HCT116 (cell line): ENCODE measurements at regions not wholly inside any gene's neighbourhood (a gene's known extent, or its start where the extent isn't known, plus 50 kb on each side); places are given as distances from the start of the nearest gene placed in this dataset.
A peak's percentile ranks its signal among the peaks of the same experiment; 100 is the strongest.

ENCODE experiments used
- ATAC-seq: fragments of 200-7000 bp; cut with Tn5 transposase; 2 replicates; pipeline ENCODE4 v1.9.1; 2020; ENCODE audit warnings: mild to moderate bottlenecking, moderate library complexity
- BruUV-seq: library from RNA; stranded (reverse); fragments of 400-500 nt; replicated peaks from 2 replicates; lab custom pipeline; 2021; lab: Mats Ljungman, UMichigan
- CTCF ChIA-PET: fragments of 300-600 bp; sonication (Branson Sonifier 250); formaldehyde crosslinking; loops from one replicate; lab custom pipeline; 2021; ENCODE audit warnings: antibody characterized with exemption; lab: Charles Lee
- POLR2A ChIA-PET: fragments of 300-600, 350-600 bp; sonication (Branson Sonifier 250); formaldehyde crosslinking; loops from one replicate; lab custom pipeline; 2021; ENCODE audit warnings: antibody characterized with exemption; lab: Charles Lee
- RAD21 ChIA-PET, 2 experiments: fragments of 300-600 bp; sonication (Branson Sonifier 250); formaldehyde crosslinking; loops; one replicate each; lab custom pipeline; 2023; ENCODE audit warnings: low total read pairs in 2 of 2; ENCODE audit not compliant: uncharacterized antibody in 2 of 2, unreplicated experiment in 2 of 2, low non-redundant PET in 1 of 2; lab: Charles Lee
- DNase-seq: peaks from one replicate; pipeline ENCODE4 v3.0.0-alpha.2; 2010; ENCODE audit warnings: low read depth, low spot score
- H2AFZ ChIP-seq: fragments of 200-600 bp; shearing (Covaris generic), sonication (generic); 2 replicates; pipeline ENCODE4 v1.6.1; 2017; ENCODE audit warnings: low read depth, mixed run types, mixed read lengths, antibody characterized with exemption, low read length; ENCODE audit not compliant: poor library complexity, severe bottlenecking
- H3K27ac ChIP-seq: 2 replicates; pipeline ENCODE4 v1.5.1; 2012; ENCODE audit warnings: low read depth, low read length
- H3K27me3 ChIP-seq: fragments of 200-600 bp; sonication (generic); 2 replicates; pipeline ENCODE4 v1.6.1; 2016; ENCODE audit warnings: mixed run types, low read length, mixed read lengths; ENCODE audit not compliant: insufficient read depth
- H3K36me3 ChIP-seq, 2 experiments: fragments of 200-500 bp in 1 of 2; fragments of 200-600 bp in 1 of 2; sonication (Bioruptor generic) in 1 of 2; sonication (generic) in 1 of 2; 2 replicates each; pipeline versions ENCODE4 v1.5.1 to v1.6.1; 2014 to 2016; ENCODE audit warnings: low read length in 2 of 2, inconsistent platforms in 1 of 2, mixed read lengths in 1 of 2, mixed run types in 1 of 2; ENCODE audit not compliant: insufficient read depth in 2 of 2, control insufficient read depth in 1 of 2
- H3K4me1 ChIP-seq, 2 experiments: fragments of 200-600 bp in 1 of 2; sonication (generic) in 1 of 2; 2 replicates each; pipeline versions ENCODE4 v1.5.1 to v1.6.1; 2012 to 2017; ENCODE audit warnings: low read length in 2 of 2, inconsistent platforms in 1 of 2, mild to moderate bottlenecking in 1 of 2, mixed read lengths in 1 of 2, mixed run types in 1 of 2, moderate library complexity in 1 of 2; ENCODE audit not compliant: insufficient read depth in 2 of 2, control insufficient read depth in 1 of 2
- H3K4me2 ChIP-seq: fragments of 200-600 bp; sonication (generic); 2 replicates; pipeline ENCODE4 v1.6.1; 2017; ENCODE audit warnings: mixed run types, low read length, mixed read lengths
- H3K4me3 ChIP-seq, 2 experiments: fragments of 200-600 bp in 1 of 2; sonication (generic) in 1 of 2; replicated peaks in 1 of 2; 2 replicates each; pipeline ENCODE4 v1.5.1; 2011 to 2016; ENCODE audit warnings: low read length in 2 of 2, control low read depth in 1 of 2, low read depth in 1 of 2, mild to moderate bottlenecking in 1 of 2, mixed read lengths in 1 of 2, mixed run types in 1 of 2
- H3K79me2 ChIP-seq: fragments of 200-600 bp; sonication (generic); 2 replicates; pipeline ENCODE4 v1.6.1; 2017; ENCODE audit warnings: mild to moderate bottlenecking, mixed run types, low read length, moderate library complexity, mixed read lengths; ENCODE audit not compliant: insufficient read depth
- H3K9ac ChIP-seq: fragments of 200-600 bp; sonication (generic); 2 replicates; pipeline ENCODE4 v1.6.1; 2016; ENCODE audit warnings: low read length, mixed read lengths
- H3K9me2 ChIP-seq: fragments of 200-600 bp; sonication (generic), shearing (Covaris generic); 2 replicates; pipeline ENCODE4 v1.6.1; 2017; ENCODE audit warnings: mixed run types, mild to moderate bottlenecking, moderate library complexity; ENCODE audit not compliant: insufficient read depth
- H3K9me3 ChIP-seq, 2 experiments: fragments of 200-500 bp in 1 of 2; fragments of 200-600 bp in 1 of 2; sonication (Bioruptor generic) in 1 of 2; sonication (generic) in 1 of 2; 2 replicates each; pipeline ENCODE4 v1.6.1; 2014 to 2017; ENCODE audit warnings: low read length in 2 of 2, mixed read lengths in 2 of 2, inconsistent platforms in 1 of 2, low read depth in 1 of 2, mild to moderate bottlenecking in 1 of 2, mixed run types in 1 of 2, moderate library complexity in 1 of 2; ENCODE audit not compliant: control insufficient read depth in 1 of 2, insufficient read depth in 1 of 2
- H4K20me1 ChIP-seq: fragments of 200-600 bp; sonication (generic), shearing (Covaris generic); 2 replicates; pipeline ENCODE4 v1.6.1; 2017; ENCODE audit warnings: mixed run types, mild to moderate bottlenecking, moderate library complexity; ENCODE audit not compliant: insufficient read depth
- CBX3 ChIP-seq: IDR thresholded peaks from 2 replicates; pipeline ENCODE4 v1.6.1; 2012; ENCODE audit warnings: low read depth
- CEBPB ChIP-seq: IDR thresholded peaks from 2 replicates; pipeline ENCODE4 v1.6.1; 2012; ENCODE audit warnings: low read depth
- EGR1 ChIP-seq: IDR thresholded peaks from 2 replicates; pipeline ENCODE4 v1.6.1; 2012; ENCODE audit warnings: low read depth
- ELF1 ChIP-seq: IDR thresholded peaks from 2 replicates; pipeline ENCODE4 v1.6.1; 2012; ENCODE audit warnings: low read depth, borderline replicate concordance
- EZH2 ChIP-seq: fragments of 200-600 bp; sonication (generic); IDR thresholded peaks from 2 replicates; pipeline ENCODE4 v1.6.1; 2017; ENCODE audit warnings: antibody characterized with exemption, mixed run types
- EZH2phosphoT487 ChIP-seq: fragments of 200-600 bp; IDR thresholded peaks from 2 replicates; pipeline ENCODE4 v1.6.1; 2018; ENCODE audit warnings: antibody characterized with exemption, borderline replicate concordance
- FOSL1 ChIP-seq: IDR thresholded peaks from 2 replicates; pipeline ENCODE4 v1.6.1; 2012; ENCODE audit warnings: low read depth
- JUND ChIP-seq: IDR thresholded peaks from 2 replicates; pipeline ENCODE4 v1.6.1; 2012
- POLR2A ChIP-seq: IDR thresholded peaks from 2 replicates; pipeline ENCODE4 v1.7.0; 2011; ENCODE audit warnings: borderline replicate concordance; ENCODE audit not compliant: insufficient read depth, insufficient read length; ENCODE audit errors: extremely low read depth
- POLR2AphosphoS5 ChIP-seq: IDR thresholded peaks from 2 replicates; pipeline ENCODE4 v1.6.1; 2011; ENCODE audit warnings: mild to moderate bottlenecking, low read depth, low read length, moderate library complexity
- RAD21 ChIP-seq: IDR thresholded peaks from 2 replicates; pipeline ENCODE4 v1.6.1; 2012; ENCODE audit warnings: low read depth, mild to moderate bottlenecking
- SIN3A ChIP-seq: IDR thresholded peaks from 2 replicates; pipeline ENCODE4 v1.6.1; 2012; ENCODE audit warnings: low read depth
- SP1 ChIP-seq: IDR thresholded peaks from 2 replicates; pipeline ENCODE4 v1.6.1; 2012; ENCODE audit warnings: low read depth
- TCF7L2 ChIP-seq: IDR thresholded peaks from 2 replicates; pipeline ENCODE4 v1.7.0; 2011; ENCODE audit warnings: borderline replicate concordance, inconsistent platforms; ENCODE audit not compliant: insufficient read depth, insufficient read length; ENCODE audit errors: extremely low read depth
- YY1 ChIP-seq: IDR thresholded peaks from 2 replicates; pipeline ENCODE4 v1.6.1; 2011; ENCODE audit warnings: low read length, low read depth, moderate library complexity, mild to moderate bottlenecking; ENCODE audit not compliant: insufficient replicate concordance; ENCODE audit errors: extremely low read depth
- ZFX ChIP-seq: fragments of 450-650 bp; IDR thresholded peaks from 2 replicates; pipeline ENCODE4 v1.6.1; 2017
- ZNF274 ChIP-seq: fragments of 200-500 bp; sonication (Bioruptor generic); IDR thresholded peaks from 2 replicates; pipeline ENCODE4 v1.6.1; 2014; ENCODE audit warnings: mild to moderate bottlenecking, low read depth, low read length, inconsistent platforms
- intact Hi-C: fragments of 100-400 bp; cut with micrococcal nuclease; formaldehyde crosslinking; loops from 2 replicates; pipeline ENCODE4 v1.10.0; 2022
- TF ChIP-seq, protein P1 (sequence below): IDR thresholded peaks from 2 replicates; pipeline ENCODE4 v1.6.1; 2011; ENCODE audit warnings: mild to moderate bottlenecking, low read length, moderate library complexity; ENCODE audit not compliant: insufficient replicate concordance; ENCODE audit errors: extremely low read depth
- TF ChIP-seq, protein P2 (sequence below): IDR thresholded peaks from 2 replicates; pipeline ENCODE4 v1.6.1; 2012
- TF ChIP-seq, protein P3 (sequence below): IDR thresholded peaks from 2 replicates; pipeline ENCODE4 v1.6.1; 2012
- TF ChIP-seq, protein P4 (sequence below): IDR thresholded peaks from 2 replicates; pipeline ENCODE4 v1.6.1; 2012; ENCODE audit warnings: low read depth

DNA sequence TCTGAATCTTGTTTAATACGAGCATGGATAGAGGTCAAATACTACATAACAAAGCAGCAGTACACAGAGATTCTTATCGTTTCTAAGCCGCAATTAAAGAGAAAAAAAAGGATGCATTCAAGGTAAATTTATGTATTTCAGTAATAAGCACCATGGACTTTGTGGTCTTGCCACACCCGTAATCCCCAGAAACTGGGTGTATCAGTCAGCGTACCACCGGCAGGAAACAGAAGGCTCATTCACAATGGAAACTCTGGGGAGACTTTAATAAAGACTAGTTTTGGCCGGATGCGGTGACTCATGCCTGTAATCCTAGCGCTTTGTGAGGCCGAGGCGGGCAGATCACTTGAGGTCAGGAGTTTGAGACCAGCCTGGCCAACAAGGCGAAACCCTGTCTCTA is 81.9 kb upstream of the ZNF280D start:
- peak overlapping the region; percentile 58 for H3K4me2 ChIP-seq
- H3K79me2 ChIP-seq: no peaks in the 10 kb centered on the region
- ChIA-PET RAD21 (no interaction called here), CTCF (no interaction called here), POLR2A (interaction anchor here (1.2 kb wide), 1 partner anchor 10 kb away, joined by 3 read pairs; no protein-coding TSS in a partner anchor)
- peak; percentile 82 for ATAC-seq
- no peaks in the 10 kb centered on the region for H4K20me1 ChIP-seq
- no peak overlapping the region for H3K9ac ChIP-seq
- no peaks in the 10 kb centered on the region for H3K9me3 ChIP-seq
- peak overlapping the region; percentile 52 for H2AFZ ChIP-seq
- peak overlapping the region; percentile 79 for H3K27ac ChIP-seq
- peak overlapping the region in 1 of 2 experiments; percentile 10; a peak in 2 of 4 replicates for H3K4me3 ChIP-seq
- no peaks in the 10 kb centered on the region for H3K27me3 ChIP-seq
- no peaks in the 10 kb centered on the region for H3K9me2 ChIP-seq
- DNase-seq: peak; percentile 87
- no TSS peak for BruUV-seq
- peaks cover 43 to 45% of the 10 kb centered on the region in 2 experiments for H3K4me1 ChIP-seq
- intact Hi-C loops: loop anchor here (5.0 kb wide), 1 partner anchor 318 kb away; no protein-coding TSS in a partner anchor
- H3K36me3 ChIP-seq: no peaks in the 10 kb centered on the region
- peak; percentile 39; the same call in 1 of the 2 replicates for TF ChIP-seq CEBPB
- no peak for TF ChIP-seq ELF1
- TF ChIP-seq RAD21: 0 out of 2 replicates have a peak, but pooled peaks have one; percentile 2
- peak; percentile 80 for TF ChIP-seq FOSL1
- TF ChIP-seq YY1: no peak
- TF ChIP-seq JUND: peak; percentile 78
- no peak for TF ChIP-seq ZFX
- peak; percentile 60 for TF ChIP-seq SP1
- TF ChIP-seq, protein P1, sequence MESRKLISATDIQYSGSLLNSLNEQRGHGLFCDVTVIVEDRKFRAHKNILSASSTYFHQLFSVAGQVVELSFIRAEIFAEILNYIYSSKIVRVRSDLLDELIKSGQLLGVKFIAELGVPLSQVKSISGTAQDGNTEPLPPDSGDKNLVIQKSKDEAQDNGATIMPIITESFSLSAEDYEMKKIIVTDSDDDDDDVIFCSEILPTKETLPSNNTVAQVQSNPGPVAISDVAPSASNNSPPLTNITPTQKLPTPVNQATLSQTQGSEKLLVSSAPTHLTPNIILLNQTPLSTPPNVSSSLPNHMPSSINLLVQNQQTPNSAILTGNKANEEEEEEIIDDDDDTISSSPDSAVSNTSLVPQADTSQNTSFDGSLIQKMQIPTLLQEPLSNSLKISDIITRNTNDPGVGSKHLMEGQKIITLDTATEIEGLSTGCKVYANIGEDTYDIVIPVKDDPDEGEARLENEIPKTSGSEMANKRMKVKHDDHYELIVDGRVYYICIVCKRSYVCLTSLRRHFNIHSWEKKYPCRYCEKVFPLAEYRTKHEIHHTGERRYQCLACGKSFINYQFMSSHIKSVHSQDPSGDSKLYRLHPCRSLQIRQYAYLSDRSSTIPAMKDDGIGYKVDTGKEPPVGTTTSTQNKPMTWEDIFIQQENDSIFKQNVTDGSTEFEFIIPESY: no peak
- TF ChIP-seq, protein P2, sequence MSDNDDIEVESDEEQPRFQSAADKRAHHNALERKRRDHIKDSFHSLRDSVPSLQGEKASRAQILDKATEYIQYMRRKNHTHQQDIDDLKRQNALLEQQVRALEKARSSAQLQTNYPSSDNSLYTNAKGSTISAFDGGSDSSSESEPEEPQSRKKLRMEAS: no peak
- TF ChIP-seq EZH2phosphoT487: no peak
- TF ChIP-seq POLR2AphosphoS5: peak; percentile 23; the same call in 1 of the 2 replicates
- TF ChIP-seq, protein P3, sequence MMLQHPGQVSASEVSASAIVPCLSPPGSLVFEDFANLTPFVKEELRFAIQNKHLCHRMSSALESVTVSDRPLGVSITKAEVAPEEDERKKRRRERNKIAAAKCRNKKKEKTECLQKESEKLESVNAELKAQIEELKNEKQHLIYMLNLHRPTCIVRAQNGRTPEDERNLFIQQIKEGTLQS: no peak
- no peak for TF ChIP-seq TCF7L2
- TF ChIP-seq, protein P4, sequence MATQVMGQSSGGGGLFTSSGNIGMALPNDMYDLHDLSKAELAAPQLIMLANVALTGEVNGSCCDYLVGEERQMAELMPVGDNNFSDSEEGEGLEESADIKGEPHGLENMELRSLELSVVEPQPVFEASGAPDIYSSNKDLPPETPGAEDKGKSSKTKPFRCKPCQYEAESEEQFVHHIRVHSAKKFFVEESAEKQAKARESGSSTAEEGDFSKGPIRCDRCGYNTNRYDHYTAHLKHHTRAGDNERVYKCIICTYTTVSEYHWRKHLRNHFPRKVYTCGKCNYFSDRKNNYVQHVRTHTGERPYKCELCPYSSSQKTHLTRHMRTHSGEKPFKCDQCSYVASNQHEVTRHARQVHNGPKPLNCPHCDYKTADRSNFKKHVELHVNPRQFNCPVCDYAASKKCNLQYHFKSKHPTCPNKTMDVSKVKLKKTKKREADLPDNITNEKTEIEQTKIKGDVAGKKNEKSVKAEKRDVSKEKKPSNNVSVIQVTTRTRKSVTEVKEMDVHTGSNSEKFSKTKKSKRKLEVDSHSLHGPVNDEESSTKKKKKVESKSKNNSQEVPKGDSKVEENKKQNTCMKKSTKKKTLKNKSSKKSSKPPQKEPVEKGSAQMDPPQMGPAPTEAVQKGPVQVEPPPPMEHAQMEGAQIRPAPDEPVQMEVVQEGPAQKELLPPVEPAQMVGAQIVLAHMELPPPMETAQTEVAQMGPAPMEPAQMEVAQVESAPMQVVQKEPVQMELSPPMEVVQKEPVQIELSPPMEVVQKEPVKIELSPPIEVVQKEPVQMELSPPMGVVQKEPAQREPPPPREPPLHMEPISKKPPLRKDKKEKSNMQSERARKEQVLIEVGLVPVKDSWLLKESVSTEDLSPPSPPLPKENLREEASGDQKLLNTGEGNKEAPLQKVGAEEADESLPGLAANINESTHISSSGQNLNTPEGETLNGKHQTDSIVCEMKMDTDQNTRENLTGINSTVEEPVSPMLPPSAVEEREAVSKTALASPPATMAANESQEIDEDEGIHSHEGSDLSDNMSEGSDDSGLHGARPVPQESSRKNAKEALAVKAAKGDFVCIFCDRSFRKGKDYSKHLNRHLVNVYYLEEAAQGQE: no peak
- TF ChIP-seq EZH2: no peak
- TF ChIP-seq ZNF274: no peak
- no peak for TF ChIP-seq EGR1
- no peak for TF ChIP-seq POLR2A
- TF ChIP-seq SIN3A: no peak
- no peak; the same call in 1 of the 2 replicates for TF ChIP-seq CBX3
